ENCODE measurements at regions not wholly inside any gene's neighbourhood (a gene's known extent, or its start where the extent isn't known, plus 50 kb on each side); places are given as distances from the start of the nearest gene placed in this dataset.

DNA sequence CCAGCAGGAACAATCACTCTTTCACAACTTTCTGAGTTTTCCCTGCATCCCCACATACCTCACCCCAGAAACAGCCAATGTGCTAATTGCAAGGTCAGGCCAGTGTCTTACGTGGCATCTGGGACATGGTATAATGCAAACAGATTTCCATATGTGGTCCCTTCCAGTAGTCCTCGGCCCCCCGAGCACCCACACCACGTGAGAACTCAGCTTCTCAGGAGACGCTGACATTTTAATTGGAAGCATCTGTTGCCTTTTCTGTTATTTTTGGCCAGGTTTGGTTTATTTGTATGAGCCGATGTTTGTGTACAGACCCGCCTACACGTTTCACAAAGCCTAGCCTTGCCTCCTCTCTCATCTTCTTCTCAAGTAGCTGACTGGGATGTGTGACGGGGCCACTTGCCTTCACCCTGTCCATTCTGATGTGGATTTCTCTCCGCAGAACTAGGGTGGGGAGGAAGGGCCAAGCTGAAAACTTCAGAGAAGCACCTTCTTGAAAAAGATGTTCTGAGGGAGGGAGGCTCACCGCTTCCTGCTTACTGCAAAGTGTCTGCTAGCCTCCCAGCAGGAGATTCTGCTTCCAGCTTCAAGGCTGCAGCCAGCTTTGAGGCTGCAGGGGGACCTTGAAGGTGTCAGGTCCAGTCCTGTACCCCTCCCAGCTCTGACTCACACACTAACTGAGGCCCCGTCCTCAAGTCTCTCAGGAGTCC is 109.6 kb upstream of the SLC14A2 start:
- peak; percentile 74 for DNase-seq

DNA sequence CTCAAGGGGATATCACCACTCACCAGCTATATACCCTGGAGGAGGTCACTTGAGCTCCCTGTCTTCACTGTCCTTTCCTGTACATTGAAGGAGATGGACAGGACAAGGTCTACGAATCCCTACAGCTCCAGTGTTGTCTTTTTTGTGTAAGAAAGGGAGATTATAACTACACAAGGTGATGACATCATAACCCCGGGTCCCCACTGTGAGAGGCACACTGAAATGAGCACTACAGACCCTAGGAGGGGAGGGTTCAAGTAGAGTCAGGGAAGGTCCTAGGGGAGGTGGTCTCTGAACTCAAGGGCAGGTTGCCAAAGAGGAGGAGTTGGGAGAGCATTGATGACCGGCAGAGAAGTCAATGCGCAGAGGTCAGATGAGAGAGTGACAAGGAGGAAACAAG is 108.3 kb upstream of the SLC14A2 start:
- no peak for DNase-seq

DNA sequence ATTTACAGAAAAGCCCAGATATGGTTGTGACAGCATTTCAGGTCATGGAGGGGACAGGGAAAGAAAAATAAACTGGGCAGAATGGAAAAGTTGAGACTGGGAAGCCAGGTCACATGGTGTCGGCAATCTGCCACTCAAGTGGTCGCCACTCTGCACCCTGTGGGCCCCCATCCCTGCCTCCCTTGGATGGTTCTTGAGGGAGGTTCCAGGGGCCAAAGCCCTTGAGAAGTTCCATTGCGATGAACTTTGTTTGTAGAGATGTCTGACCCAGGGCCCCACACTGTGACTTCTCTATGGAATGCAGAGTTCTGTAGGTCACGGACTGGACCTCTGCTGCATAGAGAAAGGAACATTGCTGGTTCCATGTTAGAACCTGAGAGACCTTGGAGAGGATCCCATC is 105.7 kb upstream of the SLC14A2 start:
- no peak for DNase-seq

DNA sequence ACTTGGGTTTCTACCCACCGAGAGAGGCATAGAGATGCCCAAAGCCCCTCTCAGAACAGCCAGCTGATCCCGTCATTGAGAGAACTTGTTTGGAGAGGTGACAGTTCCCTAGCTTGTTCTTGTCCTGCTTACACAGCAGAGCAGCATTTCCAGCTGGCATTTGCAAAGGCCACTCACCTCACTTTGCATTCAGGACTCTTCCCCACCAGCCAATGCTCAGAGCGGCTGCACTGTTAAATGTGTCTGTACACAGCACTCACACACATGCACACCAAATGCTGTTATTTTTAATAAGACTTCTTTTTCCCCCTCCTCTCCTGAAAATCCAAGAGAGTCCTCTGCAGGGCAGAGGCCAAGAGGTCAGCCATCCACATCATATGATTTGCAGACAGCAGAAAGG is 104.6 kb upstream of the SLC14A2 start:
- DNase-seq, result no peak

DNA sequence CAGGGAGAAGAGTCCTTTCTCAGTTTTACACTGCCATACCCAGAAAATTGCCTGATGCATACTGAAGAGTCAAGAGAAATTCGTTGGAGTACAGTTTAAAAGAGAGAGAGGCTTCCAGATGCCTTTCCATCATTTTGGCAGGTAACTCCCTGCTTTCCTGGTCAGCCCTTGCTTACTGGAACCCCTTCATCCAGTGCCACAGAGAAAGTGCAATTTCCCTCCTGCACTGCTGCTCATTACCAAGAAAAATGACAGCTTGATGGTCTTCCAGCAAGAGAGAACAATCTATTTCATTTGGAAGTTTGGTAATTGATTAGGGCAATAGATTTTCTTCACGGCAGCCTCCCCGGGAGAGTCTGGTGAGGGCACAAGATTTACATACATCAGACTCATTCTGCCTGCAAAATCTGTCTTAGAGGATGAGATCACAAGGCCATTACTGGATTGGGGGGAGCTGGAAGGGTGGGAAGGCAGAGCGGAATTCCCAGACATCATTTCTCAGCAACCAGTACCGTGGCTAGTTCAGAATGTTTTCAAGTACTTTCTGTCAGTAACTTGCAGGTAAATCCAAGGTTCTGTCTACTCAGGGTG is 102.8 kb upstream of the SLC14A2 start:
- DNase-seq, result no peak

DNA sequence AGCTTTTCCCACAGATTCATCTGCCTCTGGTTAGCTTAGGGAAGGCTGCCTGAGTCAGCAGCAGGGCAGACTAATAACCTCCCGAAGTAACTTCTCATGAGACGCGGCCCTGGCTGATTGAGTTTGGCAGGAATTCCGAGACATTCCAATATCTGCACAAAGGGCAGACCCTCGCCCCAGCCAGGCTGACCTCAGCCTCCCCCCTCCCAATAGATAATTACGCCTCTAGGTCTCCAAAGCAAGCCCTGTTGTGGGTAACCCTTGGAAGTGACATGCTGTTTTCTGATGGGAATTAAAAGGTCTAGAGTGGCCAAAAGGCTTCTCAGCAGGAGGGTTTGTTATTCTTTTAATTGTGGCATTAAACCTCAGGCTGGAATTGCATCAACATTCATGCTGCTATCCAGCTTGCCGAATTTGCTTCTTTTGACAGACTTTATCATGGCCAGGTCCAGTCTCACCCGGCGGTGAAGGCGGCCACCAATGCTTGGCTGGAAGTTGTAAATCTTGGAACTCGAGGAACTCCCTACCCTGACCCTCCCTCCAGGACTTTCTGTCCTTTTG is 98.0 kb upstream of the SLC14A2 start:
- peak; percentile 89 for DNase-seq

DNA sequence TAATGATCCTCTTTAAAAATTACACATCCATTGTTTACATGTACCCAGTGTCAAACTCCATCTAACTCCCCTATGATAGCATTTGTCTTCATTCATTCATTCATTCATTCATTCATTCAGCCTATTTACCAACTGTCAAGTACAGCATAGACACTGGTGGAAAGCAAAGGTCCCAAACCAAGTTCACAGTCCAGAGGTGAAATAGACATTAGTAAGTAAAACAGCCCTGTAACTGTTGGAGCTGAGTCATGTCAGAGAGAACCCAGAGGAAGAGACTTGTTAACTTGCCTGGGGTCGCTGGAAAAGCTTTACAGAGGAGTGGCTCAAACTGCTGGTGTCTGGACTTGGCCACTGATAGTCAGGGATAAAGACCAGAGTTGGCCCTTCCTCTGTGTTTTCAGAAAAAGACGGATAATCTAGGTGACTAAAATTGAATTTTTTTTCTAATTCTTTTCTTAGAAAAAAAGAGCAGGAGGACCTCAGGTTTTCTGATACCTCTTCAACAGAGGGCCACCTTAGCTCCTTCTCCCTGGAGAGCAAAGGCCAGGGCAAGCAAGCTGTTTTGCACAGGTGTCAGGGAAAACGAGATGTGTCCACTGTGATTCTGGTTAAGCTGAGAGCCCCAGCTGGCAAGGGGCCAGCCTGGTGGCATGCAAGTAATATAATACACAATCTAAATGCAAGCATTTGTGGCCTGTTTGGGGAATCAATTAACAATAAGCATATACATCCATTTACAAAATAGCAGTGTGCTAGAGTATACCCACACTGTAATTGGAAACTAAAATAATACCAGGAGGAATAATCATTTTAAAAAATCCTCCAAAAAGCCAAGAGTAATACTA is 96.7 kb upstream of the SLC14A2 start:
- peak; percentile 24 for DNase-seq

DNA sequence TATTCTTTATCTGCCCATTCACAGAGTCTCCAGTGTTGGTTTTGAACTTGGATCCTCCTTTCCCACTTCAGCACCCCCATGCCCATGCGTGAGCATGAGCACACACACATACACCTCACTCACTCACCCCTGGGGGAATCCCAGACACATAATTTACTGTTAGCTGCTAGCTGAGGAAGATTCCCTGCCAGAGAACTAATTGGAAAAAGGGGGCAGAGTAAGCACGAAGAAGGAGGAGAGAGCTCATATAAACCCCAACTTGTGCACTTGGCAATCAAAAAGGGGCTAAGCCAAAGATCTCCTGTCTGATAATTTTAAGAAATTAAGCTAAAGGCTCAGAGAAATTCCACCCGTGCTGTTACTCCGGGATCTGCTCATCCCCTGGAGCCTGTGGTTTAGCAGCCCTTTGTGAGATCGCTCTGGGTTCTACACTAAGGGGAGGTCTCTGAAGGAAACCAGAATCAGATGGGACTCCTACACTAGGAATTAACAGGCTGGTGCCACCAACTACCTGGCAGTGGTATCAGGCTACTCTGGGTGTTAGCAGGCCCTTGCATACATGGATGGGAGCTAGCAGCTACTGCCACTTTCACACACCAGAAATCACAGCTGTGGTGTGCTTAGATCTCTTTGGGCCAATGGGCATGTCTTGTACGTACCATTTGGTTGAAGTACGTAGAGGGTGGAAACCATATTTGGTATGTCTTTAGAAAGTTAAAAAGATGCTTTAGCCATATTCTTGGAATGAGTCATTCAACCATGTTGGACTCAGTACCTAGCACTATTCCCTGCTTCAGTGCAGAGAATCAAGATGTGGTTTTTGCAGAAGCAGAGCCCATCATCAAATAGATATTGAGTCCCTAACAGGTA is 95.6 kb upstream of the SLC14A2 start:
- peak; percentile 83 for DNase-seq

DNA sequence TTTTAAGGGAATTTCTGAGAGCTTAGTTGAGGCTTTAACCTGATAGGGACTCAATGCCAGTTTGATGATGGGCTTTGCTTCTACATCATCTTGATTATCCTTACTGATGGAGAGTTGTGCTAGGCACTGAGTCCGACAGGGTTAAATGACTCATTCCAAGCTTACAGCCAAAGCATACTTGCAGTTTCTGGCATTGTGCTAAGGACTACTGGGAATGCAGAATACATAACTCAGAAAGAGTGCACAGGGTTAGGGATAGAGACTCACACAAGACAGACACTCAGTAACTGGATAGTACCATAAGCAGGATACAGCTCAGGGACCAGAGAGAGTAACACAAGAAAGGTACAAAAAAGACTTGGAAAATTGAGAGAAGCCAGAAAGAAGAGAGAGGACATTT is 94.1 kb upstream of the SLC14A2 start:
- peak; percentile 92 for DNase-seq

DNA sequence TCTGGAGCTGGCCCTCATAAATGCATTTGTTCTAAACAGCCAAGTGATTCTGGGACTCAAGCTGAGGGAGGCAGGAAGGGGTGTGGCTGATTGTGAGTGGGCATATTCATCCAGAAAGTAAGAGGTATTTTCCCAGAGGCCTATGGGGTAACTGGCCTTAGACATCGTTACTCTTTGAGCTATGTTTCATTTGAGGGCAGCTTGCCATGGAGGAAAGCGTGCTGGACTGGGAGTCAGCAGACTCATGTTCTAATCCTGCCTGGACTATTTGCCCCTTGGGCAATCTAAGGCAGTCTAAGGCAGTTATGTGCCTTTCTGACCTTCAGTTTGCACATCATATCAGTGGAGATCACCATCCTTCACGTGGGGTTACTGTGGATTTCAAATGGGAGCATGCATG is 93.5 kb upstream of the SLC14A2 start:
- peak; percentile 73 for DNase-seq

DNA sequence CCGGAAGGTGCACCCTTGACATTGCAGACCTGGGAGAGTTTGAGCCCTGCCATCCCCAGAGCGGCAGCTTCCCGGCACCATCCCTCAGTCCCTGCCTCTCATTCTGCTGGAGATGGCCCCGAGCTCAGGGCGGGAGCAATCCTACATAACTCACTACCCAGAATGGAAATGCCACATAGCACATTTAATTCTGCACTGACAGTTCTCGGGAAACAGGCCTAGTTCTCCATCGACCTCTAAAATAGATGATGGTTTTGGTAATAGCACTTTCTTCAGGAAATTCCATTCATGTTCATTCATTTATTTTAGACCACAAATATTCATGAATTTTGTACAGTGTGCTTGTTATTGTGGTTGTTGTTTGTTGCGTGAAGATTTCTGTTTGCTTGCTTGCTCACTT is 92.9 kb upstream of the SLC14A2 start:
- peak; percentile 87 for DNase-seq

DNA sequence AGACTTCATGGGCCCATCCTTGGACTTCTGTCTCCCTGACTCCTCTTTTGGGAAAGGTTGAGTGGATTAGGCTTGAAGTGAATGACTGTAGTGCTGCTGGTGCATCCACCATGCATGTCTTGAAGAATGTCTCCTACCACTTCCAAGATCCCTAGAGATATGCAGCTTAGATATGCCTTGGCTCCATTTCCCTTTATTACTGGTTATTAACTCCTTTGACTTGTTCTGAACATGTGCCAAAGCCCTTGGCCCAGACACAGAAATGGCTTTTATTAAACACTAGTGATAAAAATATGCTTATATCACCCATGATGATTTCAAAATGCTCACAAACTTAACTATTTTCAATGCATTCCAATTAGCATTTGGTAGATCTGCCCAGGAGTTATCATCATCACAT is 90.0 kb upstream of the SLC14A2 start:
- DNase-seq, result peak; percentile 69

DNA sequence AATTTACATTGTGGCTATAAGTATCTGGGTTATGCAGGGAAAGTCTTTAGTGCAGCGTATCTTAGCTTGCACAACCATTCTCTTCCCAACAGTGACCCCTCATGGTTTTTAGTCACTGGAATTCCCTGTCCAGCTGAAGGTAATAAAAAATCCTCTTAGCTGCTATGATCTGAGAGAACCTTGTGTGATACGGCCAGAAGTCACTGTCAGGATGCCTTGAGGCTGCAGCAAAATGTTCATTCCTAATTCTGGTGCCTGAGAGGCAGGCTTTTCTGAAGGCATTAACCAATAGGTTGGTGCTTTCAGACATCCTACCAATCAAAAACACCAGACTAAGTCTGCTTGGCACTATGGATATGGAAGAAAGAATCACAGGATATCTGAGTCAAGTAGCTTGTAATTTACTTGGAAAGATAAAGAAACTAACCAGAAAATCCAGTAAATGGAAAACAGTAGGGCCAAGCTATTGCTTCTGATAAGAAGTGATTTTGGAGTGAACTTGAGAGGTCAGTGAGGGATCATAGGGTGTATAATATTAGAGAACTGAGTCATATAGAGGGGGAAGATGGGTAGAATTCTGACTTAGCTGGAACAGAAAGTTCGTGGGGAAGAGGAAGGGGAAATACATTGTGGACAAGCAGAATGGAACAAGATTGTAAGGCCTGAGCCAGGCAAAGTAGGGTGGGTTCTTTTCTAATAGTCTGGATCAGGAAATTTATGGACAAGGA is 89.0 kb upstream of the SLC14A2 start:
- peak; percentile 58 for DNase-seq

DNA sequence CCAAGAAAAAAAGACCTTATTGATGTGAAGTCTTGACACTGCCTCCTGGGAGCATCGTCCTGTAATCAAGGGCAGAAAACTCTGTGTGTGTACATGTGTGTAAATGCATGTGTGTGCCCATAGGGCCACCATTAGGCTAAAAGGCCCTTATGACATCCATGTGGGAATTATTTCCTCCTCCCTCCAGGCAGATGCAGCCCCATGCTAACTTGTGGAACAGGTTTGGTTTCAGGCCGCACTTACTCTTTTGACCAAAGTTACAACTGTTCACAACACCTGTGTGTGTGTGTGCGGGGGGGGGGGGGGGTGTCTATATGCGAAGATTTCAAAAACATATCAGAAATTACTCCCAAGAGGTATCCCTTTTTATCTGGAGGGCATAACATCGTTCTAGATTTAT is 87.4 kb upstream of the SLC14A2 start:
- no peak for DNase-seq

DNA sequence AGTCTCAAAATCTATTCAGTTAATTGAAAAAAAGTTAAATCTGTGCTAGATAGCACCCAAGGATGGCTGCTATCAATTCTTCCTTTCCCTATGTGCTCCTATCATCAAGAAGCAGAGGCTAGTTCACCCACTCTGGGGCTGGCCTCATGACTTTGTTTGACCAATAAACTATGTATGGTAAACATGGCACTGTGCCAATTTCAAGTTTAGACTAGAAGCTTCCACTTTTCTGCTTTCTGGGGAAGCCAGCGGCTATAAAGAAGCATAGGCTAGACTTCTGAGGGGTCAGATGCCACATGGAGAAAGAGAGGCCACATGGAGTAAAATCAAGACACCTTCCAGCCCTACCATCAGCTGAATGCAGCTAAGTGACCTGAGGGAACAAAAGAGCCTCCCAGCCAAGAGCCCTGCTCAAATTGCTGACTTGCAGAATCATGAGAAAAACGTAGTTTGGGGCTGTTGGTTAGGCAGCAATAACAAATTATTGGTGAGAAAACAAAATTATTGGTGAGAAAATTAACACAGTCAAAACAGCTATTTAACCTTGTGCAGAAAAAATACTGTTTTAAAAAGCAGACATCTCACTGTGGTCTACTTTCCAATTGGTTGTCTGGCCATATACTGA is 86.5 kb upstream of the SLC14A2 start:
- DNase-seq, result no peak

DNA sequence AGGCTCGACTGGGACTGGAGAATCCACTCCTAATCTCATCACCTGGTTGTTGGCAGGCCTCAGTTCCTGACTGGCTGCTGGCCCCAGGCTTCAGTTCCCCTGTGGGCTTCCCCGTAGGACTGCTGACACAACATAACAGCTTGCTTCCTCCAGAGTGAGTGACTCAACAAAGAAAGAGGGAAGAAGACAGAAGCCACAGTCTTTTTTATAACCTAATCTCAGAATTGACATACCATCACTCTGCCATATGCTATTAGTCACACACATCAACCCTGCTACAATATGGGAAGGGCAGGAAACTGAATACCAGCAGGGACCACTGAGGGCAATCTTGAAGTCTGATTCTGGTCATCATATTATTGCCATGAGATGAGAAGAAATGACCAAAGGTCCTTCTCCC is 76.8 kb upstream of the SLC14A2 start:
- no peak for DNase-seq

DNA sequence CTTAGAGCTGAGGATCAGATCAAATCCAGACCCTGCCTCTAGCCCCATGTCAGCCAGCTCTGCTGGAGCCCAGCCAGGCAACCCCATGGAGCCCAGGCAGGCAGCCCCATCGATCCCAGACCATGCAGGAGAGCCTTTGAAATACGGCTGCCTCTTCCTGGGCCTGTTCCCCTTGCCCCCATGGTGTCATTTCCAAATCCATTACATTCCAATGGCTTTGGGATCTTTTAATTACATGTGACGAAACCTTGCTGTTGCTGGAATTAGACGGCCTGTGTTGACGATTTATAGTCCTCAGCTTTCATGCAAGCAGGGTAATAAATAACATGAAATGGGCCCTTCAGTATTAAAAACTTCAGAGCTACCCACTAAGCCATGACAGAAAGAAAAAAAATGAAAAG is 75.8 kb upstream of the SLC14A2 start:
- DNase-seq, result peak; percentile 69

DNA sequence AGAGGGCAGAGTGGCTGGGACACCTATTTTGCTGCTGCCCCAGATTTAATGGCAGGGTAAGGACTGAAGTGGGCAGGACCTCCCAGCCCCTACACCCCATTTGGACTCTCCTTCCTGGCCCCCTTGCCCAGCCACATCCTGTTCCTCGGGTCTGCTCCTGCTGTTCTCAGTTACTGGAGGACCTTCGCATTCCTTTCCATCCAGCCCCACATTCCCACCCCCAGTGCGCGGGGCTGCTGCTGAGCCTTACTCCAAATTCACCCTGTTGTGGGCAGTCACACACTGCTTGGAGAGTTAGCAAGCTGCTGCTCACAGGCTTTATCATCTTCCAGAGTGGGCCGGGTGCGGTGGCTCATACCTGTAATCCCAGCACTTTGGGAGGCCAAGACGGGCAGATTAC is 75.2 kb upstream of the SLC14A2 start:
- DNase-seq, result peak; percentile 61

DNA sequence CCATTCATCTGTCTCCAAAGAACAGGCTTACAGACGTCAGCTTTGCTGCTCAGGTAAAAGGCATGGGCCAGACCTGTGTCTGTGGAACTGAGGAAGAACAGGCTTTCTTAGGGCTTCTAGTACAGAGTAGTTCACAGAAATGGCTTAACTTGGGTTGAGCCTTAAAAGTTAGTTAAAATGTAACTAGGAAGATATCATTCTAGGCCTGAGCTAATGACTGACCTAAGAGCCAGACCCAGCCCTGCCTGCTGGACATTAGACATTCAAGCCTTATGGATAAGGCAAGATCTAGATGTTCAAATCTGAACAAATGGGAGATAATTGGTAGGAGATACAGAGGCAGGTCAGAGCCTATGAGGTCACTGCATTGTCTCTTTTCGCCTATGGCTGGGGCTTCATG is 73.9 kb upstream of the SLC14A2 start:
- DNase-seq, result no peak

DNA sequence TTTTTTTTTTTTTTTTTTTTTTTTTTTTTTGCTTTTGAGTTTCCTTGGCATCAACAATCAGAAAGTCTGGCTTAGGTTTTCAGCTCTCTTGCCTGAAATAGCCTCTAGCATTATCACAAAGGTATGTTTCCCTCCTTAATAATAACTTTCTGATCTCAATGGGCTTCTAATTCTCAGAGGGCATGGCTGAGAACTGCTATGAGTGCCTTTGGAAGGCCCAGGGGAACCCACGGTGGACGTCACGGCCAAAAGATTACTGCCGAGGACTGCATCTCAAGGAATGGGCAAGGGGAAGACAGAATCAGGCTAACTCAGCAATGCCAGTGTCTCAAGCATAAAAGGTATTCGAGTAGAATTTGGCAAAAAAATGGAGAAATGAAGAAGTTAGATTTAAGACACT is 73.2 kb upstream of the SLC14A2 start:
- DNase-seq, result no peak

DNA sequence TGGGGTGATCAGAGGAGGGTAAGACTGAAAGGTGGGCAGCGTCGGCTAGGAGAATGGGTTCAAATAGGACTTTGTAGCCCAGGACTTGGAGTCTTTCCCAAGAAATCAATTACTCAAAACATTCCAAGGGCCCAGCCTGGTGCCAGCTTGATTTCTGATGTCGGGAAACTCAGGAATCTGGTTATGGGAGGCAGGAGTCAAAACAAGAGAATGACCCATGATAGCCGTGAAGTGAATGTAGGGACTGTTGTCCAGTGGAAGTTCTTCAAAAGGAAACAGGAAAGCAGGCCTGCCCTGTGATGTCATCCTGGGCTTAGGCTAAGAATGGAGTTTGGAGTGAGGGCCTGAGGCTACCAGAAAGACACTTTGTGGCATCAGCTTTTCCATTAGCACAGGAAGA is 67.4 kb upstream of the SLC14A2 start:
- DNase-seq, result no peak

DNA sequence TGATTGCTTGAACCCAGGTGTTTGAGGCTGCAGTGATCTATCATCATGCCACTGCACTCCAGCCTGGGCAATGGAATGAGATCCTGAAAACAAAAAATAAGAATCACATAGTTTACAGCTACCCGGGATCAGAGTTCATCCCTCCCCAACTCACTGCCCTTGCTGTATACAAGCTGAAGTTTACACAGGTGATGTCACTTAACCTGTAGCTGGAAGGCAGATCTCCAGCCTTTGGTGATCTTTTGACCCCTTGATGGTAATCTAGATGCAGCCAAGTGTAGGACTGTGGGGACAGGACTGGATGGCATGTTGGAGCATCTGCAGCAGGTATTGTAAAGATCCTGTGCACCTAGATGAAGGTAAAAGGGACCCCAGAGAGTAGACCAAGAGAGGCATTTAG is 66.7 kb upstream of the SLC14A2 start:
- DNase-seq, result no peak

All from fibroblast of upper back skin (primary cell).